ENCODE measurements at regions not wholly inside any gene's neighbourhood (a gene's known extent, or its start where the extent isn't known, plus 50 kb on each side); places are given as distances from the start of the nearest gene placed in this dataset.

- TF ChIP-seq CTCF (IDR thresholded peaks at IDR 0.05 in 4 of 5, conservative IDR thresholded peaks at IDR 0.05 in 1 of 5) (no peak), POLR2A (IDR thresholded peaks at IDR 0.05) (no peak)
These were observed 64.5 kb upstream of the PRPS1 start for GRCh38 chrX:107563824-107564223.
